Erythroblast (primary cell): ENCODE measurements at regions not wholly inside any gene's neighbourhood (a gene's known extent, or its start where the extent isn't known, plus 50 kb on each side); places are given as distances from the start of the nearest gene placed in this dataset.

Source experiments
- GATA1 ChIP-seq: IDR thresholded peaks from 2 replicates; pipeline ENCODE4 v1.6.1; 2011; ENCODE audit warnings: low read depth, mild to moderate bottlenecking, control low read depth, low read length, moderate library complexity
- POLR2A ChIP-seq: IDR thresholded peaks from 2 replicates; pipeline ENCODE4 v1.6.1; 2011; ENCODE audit warnings: mild to moderate bottlenecking, low read length

- TF ChIP-seq POLR2A (no peak), GATA1 (no peak)
Observed at GRCh38 chr9:120071760-120072159, 508.2 kb downstream of the CDK5RAP2 start.
